Tibial nerve (tissue), 4 donors: ENCODE measurements at regions not wholly inside any gene's neighbourhood (a gene's known extent, or its start where the extent isn't known, plus 50 kb on each side); places are given as distances from the start of the nearest gene placed in this dataset.
"Not testable (repeated sequence)": the region's sequence is repeated elsewhere in the genome, so short reads cannot be mapped to it uniquely, and the experiment has no call there.

ENCODE experiments used
- DNase-seq, 2 donors: peaks; one replicate each; pipeline ENCODE4 v3.0.0-alpha.2; 2019; ENCODE audit warnings: low spot score in 2 of 2
- H3K27ac ChIP-seq, 4 donors: fragments of 200-600 bp; sonication (generic) in 3 of 4; one replicate each; pipeline ENCODE4 v1.5.1; 2017 to 2019; ENCODE audit warnings: mild to moderate bottlenecking in 1 of 4
- H3K27me3 ChIP-seq, 2 donors: fragments of 200-600 bp; sonication (generic) in 1 of 2; one replicate each; pipeline versions ENCODE4 v1.5.1 to v1.6.0; 2017 to 2019
- H3K36me3 ChIP-seq, 3 donors: fragments of 200-600 bp; sonication (generic); one replicate each; pipeline ENCODE4 v1.5.1; 2018 to 2019
- H3K4me1 ChIP-seq, 4 donors: fragments of 200-600 bp; sonication (generic) in 3 of 4; one replicate each; pipeline ENCODE4 v1.5.1; 2017 to 2019
- H3K4me3 ChIP-seq, 4 donors: fragments of 200-600 bp; sonication (generic) in 3 of 4; one replicate each; pipeline ENCODE4 v1.5.1; 2017 to 2019; ENCODE audit warnings: mild to moderate bottlenecking in 1 of 4, moderate library complexity in 1 of 4
- H3K9me3 ChIP-seq, 4 donors: fragments of 200-600 bp; sonication (generic) in 3 of 4; one replicate each; pipeline ENCODE4 v1.5.1; 2017 to 2019
- CTCF ChIP-seq, 5 experiments: fragments of 200-600 bp in 3 of 5; fragments of 450-650 bp in 2 of 5; sonication (generic) in 3 of 5; IDR thresholded peaks; one replicate each; pipeline ENCODE4 v1.5.1; 2016 to 2019; ENCODE audit warnings: antibody characterized with exemption in 5 of 5, mild to moderate bottlenecking in 3 of 5, moderate library complexity in 2 of 5
- EP300 ChIP-seq, 2 donors: sonication (generic); formaldehyde crosslinking; IDR thresholded peaks; one replicate each; pipeline ENCODE4 v1.6.1; 2017; ENCODE audit warnings: antibody characterized with exemption in 2 of 2, mild to moderate bottlenecking in 1 of 2
- POLR2A ChIP-seq, 2 donors: fragments of 450-650 bp; IDR thresholded peaks; one replicate each; pipeline ENCODE4 v1.6.1; 2017; ENCODE audit warnings: antibody characterized with exemption in 2 of 2, mild to moderate bottlenecking in 2 of 2, moderate library complexity in 2 of 2
- WGBS, 2 donors: methylation state at CpG; one replicate each; pipeline ENCODE4 v1.1.5; 2018; 5-methylcytosine and 5-hydroxymethylcytosine counted together

DNA sequence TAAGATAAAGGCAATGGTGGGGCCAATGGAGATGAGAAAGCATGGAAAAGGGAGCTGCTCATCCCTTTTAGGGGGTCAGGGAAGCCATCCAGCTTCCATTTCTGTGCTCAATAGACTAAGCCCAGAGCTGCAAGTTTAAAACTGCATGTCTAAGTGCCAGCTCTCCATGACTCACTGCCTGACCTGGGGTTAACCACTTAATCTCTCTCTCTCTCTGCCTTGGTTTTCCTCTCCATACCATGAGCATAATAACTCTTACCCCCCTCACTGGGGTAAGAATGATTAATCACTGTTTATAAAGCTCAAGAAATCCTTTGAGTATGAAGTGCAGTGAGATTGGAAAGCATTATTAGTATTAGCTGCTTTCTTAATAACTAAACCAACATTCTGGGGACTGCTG is 1382.4 kb upstream of the WWC1 start:
- DNase-seq, result no peak
- no peak for TF ChIP-seq POLR2A (IDR thresholded peaks at IDR 0.05)
- no peak for TF ChIP-seq CTCF (IDR thresholded peaks at IDR 0.05)
- TF ChIP-seq EP300 (IDR thresholded peaks at IDR 0.05), result no peak
- Histone ChIP-seq H3K4me3 (no peak overlapping the region), H3K27ac (no peak overlapping the region), H3K36me3 (no peaks in the 10 kb centered on the region), H3K4me1 (no peaks in the 10 kb centered on the region), H3K27me3 (no peaks in the 10 kb centered on the region), H3K9me3 (no peaks in the 10 kb centered on the region)

- Histone ChIP-seq H3K36me3 (no peaks in the 10 kb centered on the region), H3K4me1 (no peaks in the 10 kb centered on the region), H3K27me3 (no peaks in the 10 kb centered on the region), H3K27ac (no peak overlapping the region), H3K9me3 (no peaks in the 10 kb centered on the region), H3K4me3 (no peak overlapping the region)
- 85 to 94% methylated on average over 2 of the region's 2 CpGs for WGBS, 2 donors
- TF ChIP-seq CTCF (IDR thresholded peaks at IDR 0.05) (no peak), POLR2A (IDR thresholded peaks at IDR 0.05) (no peak), EP300 (IDR thresholded peaks at IDR 0.05) (no peak)
- no peak for DNase-seq
Measured at GRCh38 chr5:166909926-166910325, 1381.5 kb upstream of the WWC1 start.

- Histone ChIP-seq H3K4me1 (no peaks in the 10 kb centered on the region), H3K36me3 (no peaks in the 10 kb centered on the region), H3K9me3 (no peaks in the 10 kb centered on the region), H3K4me3 (no peak overlapping the region), H3K27me3 (no peaks in the 10 kb centered on the region), H3K27ac (no peak overlapping the region)
- WGBS, 2 donors, result 66 to 72% methylated on average over 3 of the region's 3 CpGs
- DNase-seq, result no peak
- TF ChIP-seq POLR2A (IDR thresholded peaks at IDR 0.05) (no peak), CTCF (IDR thresholded peaks at IDR 0.05) (no peak), EP300 (IDR thresholded peaks at IDR 0.05) (no peak)
Measured at GRCh38 chr5:166910995-166911394, 1380.5 kb upstream of the WWC1 start.

- no peaks in the 10 kb centered on the region for H3K4me1 ChIP-seq
- DNase-seq, result no peak
- no peaks in the 10 kb centered on the region for H3K9me3 ChIP-seq
- H3K36me3 ChIP-seq, result no peaks in the 10 kb centered on the region
- H3K4me3 ChIP-seq, result no peak overlapping the region
- 90 to 93% methylated on average over 4 of the region's 4 CpGs for WGBS, 2 donors
- TF ChIP-seq CTCF (IDR thresholded peaks at IDR 0.05), result no peak
- no peak for TF ChIP-seq POLR2A (IDR thresholded peaks at IDR 0.05)
- TF ChIP-seq EP300 (IDR thresholded peaks at IDR 0.05), result no peak
- no peak overlapping the region for H3K27ac ChIP-seq
- H3K27me3 ChIP-seq, result no peaks in the 10 kb centered on the region
Measured at GRCh38 chr5:166916021-166916420, 1375.4 kb upstream of the WWC1 start.

GRCh38 chr5:166926138-166926537 is 1365.3 kb upstream of the WWC1 start:
- Histone ChIP-seq H3K27ac (no peak overlapping the region), H3K27me3 (no peaks in the 10 kb centered on the region), H3K9me3 (peaks cover 0 to 21% (median 0%) of the 10 kb centered on the region in 4 donors), H3K4me3 (no peak overlapping the region), H3K4me1 (no peaks in the 10 kb centered on the region), H3K36me3 (no peaks in the 10 kb centered on the region)
- TF ChIP-seq CTCF (IDR thresholded peaks at IDR 0.05) (no peak), EP300 (IDR thresholded peaks at IDR 0.05) (no peak), POLR2A (IDR thresholded peaks at IDR 0.05) (no peak)
- no peak for DNase-seq
- WGBS, 2 donors, result 89 to 90% methylated on average over 11 of the region's 11 CpGs

DNA sequence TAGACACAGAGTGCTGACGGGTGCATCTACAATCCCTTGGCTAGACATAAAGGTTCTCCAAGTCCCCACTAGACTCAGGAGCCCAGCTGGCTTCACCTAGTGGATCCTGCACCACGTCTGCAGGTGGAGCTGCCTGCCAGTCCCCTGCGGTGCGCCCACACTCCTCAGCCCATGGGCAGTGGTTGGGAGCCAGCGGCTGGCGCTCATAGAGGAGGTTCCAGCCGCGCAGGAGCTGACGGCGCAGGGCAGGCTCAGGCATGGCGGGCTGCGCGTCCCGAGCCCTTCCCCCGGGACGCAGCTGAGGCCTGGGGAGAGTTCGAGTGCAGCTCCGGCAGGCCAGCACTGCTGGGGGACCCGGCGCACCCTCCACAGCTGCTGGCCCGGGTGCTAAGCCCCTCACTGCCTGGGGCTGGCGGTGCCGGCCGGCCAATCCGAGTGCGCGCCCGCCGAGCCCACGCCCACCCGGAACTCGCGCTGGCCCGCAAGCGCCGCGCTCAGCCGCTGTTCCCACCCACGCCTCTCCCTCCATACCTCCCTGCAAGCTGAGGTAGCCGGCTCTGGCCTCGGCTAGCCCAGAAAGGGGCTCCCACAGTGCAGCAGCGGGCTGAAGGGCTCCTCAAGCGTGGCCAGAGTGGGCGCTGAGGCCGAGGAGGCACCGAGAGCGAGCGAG is 1364.5 kb upstream of the WWC1 start:
- not testable (repeated sequence) for H3K27me3 ChIP-seq, H3K4me3 ChIP-seq, H3K36me3 ChIP-seq, H3K27ac ChIP-seq, H3K4me1 ChIP-seq, DNase-seq
- WGBS, 2 donors, result 93 to 96% methylated on average over 27 to 48 of the region's 48 CpGs
- H3K9me3 ChIP-seq, result peaks cover 0 to 21% (median 0%) of the 10 kb centered on the region in 4 donors
